ENCODE measurements at regions not wholly inside any gene's neighbourhood (a gene's known extent, or its start where the extent isn't known, plus 50 kb on each side); places are given as distances from the start of the nearest gene placed in this dataset.
"Not testable (repeated sequence)": the region's sequence is repeated elsewhere in the genome, so short reads cannot be mapped to it uniquely, and the experiment has no call there.

DNA sequence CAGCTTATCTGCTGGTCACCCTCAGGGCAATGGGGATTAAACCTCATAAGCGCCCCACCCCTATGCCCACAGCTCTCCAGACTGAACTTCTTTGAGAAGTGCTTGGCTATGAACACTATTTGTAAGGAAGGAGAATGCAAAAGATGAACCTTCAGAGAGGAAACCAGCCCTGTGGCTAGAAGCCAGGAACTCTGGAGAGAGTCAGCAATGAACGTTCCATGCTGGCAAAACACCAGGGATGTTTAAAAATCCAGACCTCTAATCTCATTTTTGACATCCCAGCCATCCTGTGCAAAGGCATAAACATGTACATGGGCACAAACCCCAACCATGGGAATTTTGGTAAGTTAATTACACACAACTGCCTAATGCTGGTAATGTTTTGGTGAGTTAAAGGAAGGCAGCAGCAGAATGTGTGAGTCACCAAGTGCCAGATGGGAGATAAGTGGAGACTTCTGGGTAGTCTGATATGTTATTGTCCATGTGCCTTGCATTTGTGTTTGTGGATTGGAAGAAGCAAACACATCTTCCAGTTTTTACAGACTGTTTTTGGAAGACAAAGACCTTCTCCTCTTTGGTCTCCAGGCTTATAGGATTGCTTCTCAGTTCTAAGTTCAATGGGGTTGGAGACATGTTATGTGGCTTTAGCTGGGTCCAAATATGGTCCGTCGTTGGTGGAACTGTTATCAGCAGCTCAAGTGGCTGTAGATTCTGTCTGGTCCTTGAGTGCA, 174.1 kb upstream of the ETV3 start:
- TF ChIP-seq CTCF (conservative IDR thresholded peaks at IDR 0.05; ENCODE audit: low read depth, low read length), result no peak
- no peak overlapping the region for H3K4me3 ChIP-seq (ENCODE audit: low read depth, low read length)
- DNase-seq (ENCODE audit: low read depth), result peak; percentile 13

- H3K4me3 ChIP-seq (ENCODE audit: low read depth, low read length), result no peak overlapping the region
- no peak for DNase-seq (ENCODE audit: low read depth)
- TF ChIP-seq CTCF (conservative IDR thresholded peaks at IDR 0.05; ENCODE audit: low read depth, low read length), result no peak
Observed at GRCh38 chr1:157311730-157312081, 173.5 kb upstream of the ETV3 start.

GRCh38 chr1:157310805-157311729, 172.9 kb upstream of the ETV3 start:
- DNase-seq (ENCODE audit: low read depth), result peak; percentile 68
- peak; percentile 38 for TF ChIP-seq CTCF (conservative IDR thresholded peaks at IDR 0.05; ENCODE audit: low read depth, low read length)
- not testable (repeated sequence) for H3K4me3 ChIP-seq (ENCODE audit: low read depth, low read length)

DNA sequence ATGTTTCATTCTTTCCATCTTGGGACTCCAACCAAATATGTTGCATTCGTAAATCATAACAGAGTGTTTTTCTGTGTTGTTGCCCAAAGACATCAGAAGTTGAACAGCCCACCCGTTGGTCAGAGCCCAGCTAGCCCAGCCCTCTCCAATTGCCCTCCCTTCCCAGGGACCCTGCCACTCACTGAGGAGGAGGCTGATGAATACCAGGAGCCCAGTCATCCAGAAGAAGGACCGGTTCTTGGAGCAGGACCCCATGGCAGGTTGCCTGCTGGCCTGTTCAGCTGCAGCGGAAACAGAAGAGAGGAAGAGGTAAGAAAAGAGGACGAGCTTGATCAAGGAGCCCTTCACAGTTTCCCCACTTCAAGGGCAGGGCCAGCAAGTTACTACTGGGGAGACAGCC, 172.2 kb upstream of the ETV3 start:
- peak; percentile 2 for DNase-seq (ENCODE audit: low read depth)
- no peak overlapping the region for H3K4me3 ChIP-seq (ENCODE audit: low read depth, low read length)
- TF ChIP-seq CTCF (conservative IDR thresholded peaks at IDR 0.05; ENCODE audit: low read depth, low read length), result no peak

- no peak for TF ChIP-seq CTCF (conservative IDR thresholded peaks at IDR 0.05; ENCODE audit: low read depth, low read length)
- no peak for DNase-seq (ENCODE audit: low read depth)
- no peak overlapping the region for H3K4me3 ChIP-seq (ENCODE audit: low read depth, low read length)
Observed at GRCh38 chr1:157307491-157307890, 169.3 kb upstream of the ETV3 start.

DNA sequence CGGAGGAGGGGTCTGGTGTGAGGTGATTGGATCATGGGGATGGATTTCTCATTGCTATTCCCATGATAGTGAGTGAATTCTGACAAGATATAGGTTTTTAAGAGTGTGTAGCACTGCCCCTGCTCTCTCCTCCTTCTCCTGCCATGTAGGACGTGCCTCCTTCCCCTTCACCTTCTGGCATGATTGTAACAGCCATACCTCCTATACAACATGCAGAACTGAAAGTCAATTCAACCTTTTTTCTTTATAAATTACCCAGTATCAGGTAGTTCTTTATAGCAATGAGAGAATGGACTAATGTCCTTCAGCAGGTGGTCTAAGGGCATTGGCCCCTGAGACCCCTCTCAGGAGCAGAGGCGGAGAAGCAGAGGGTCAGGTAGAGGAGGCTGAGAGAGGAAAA, 168.7 kb upstream of the ETV3 start:
- no peak for DNase-seq (ENCODE audit: low read depth)
- H3K4me3 ChIP-seq (ENCODE audit: low read depth, low read length), result no peak overlapping the region
- TF ChIP-seq CTCF (conservative IDR thresholded peaks at IDR 0.05; ENCODE audit: low read depth, low read length), result no peak

Measured in choroid plexus epithelial cell (primary cell).